ENCODE measurements at regions not wholly inside any gene's neighbourhood (a gene's known extent, or its start where the extent isn't known, plus 50 kb on each side); places are given as distances from the start of the nearest gene placed in this dataset.

DNA sequence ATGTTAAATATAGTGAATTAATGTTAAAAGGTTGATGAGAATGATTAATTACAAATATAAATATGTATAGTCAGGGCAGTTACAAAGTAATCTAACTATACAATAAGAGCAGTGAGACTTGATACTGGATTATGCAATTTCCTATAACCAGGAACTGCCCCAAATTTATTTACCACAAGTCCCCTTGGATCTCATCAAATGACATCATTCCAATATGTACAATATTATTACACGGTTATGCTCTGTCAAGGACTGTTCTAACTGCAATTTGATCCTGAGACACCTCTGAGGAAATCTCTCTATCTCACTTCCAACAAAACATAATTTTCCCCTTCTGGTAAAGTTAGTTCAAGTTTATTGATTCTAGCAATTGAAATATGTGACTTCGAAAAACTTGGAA is 917.6 kb downstream of the NCAM2 start:
- DNase-seq (ENCODE audit: low spot score): no peak
- H3K27ac Mint-ChIP-seq: no peak overlapping the region
- no peaks in the 10 kb centered on the region for H3K27me3 Mint-ChIP-seq (ENCODE audit: insufficient read depth)
- intact Hi-C loops (cut with micrococcal nuclease): no loop called here
- no peaks in the 10 kb centered on the region for H3K36me3 Mint-ChIP-seq (ENCODE audit: low read depth)
- no peaks in the 10 kb centered on the region for H3K4me1 Mint-ChIP-seq (ENCODE audit: low read depth)
- no peak overlapping the region for H3K4me3 Mint-ChIP-seq
- no peaks in the 10 kb centered on the region for H3K9me3 Mint-ChIP-seq

DNA sequence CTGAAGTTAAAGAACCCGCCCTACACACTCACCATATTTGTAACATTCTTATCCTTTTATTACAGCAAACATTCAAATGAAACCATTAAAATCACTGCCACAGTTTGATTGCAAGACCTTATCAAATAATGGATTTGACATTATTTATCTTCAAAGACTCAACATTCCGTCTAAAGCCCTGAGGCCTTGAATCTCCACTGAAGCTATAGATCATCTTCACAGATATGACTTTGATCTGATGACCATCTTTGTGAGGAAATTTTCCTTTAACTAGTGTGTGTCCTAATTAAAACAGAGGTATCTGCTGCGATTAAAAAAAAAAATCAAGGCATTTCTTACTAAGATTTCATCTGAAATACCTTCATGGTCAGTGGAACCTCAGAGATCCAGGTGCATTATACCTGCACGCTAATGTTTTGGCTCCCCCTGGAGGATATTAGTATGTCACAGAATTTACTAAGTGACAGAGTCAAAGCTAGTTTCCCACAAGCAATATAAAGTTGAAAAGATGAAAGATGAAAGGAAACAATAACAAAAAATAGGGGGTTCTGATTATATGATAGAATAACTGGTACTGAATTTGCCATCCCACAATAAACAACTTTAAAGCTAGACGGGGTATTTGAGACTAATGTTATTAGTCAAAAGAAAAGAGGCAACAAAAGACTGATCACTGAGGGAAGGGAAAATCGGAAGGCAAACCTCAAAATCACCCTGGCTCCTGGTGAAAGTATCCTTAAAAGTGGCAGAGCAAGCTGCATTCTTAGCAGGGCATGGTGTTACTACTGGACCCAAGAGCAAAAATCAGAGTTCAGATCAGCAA is 923.4 kb downstream of the NCAM2 start:
- Mint-ChIP-seq H3K27ac (no peak overlapping the region), H3K36me3 (ENCODE audit: low read depth) (no peaks in the 10 kb centered on the region), H3K27me3 (ENCODE audit: insufficient read depth) (no peaks in the 10 kb centered on the region), H3K4me1 (ENCODE audit: low read depth) (no peaks in the 10 kb centered on the region), H3K9me3 (no peaks in the 10 kb centered on the region), H3K4me3 (no peak overlapping the region)
- intact Hi-C loops (cut with micrococcal nuclease): loop anchor here (1.0 kb wide), 1 partner anchor 922 kb away; no protein-coding TSS in a partner anchor
- DNase-seq (ENCODE audit: low spot score): no peak

DNA sequence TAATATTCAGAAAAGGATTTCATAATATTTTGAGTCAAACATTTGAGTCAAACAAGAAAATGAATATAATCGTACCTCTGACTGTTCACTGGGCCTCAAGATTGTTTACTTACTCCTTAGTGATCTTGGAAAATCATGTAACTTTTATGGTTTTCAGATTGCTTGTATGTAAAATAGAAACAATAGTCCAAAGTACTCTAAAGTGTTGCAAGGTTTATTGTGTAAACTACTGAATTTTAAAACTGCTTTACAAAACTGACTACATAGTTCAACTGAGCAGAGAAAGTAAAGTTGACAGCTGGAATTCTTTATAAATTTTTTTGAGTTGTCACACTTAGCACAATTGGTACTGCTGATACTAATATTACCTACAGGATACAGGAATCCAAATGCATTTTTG is 931.0 kb downstream of the NCAM2 start:
- no peak overlapping the region for H3K4me3 Mint-ChIP-seq
- no peaks in the 10 kb centered on the region for H3K36me3 Mint-ChIP-seq (ENCODE audit: low read depth)
- no peaks in the 10 kb centered on the region for H3K9me3 Mint-ChIP-seq
- no peak for DNase-seq (ENCODE audit: low spot score)
- H3K4me1 Mint-ChIP-seq (ENCODE audit: low read depth): no peaks in the 10 kb centered on the region
- H3K27ac Mint-ChIP-seq: no peak overlapping the region
- intact Hi-C loops (cut with micrococcal nuclease): no loop called here
- H3K27me3 Mint-ChIP-seq (ENCODE audit: insufficient read depth): no peaks in the 10 kb centered on the region

DNA sequence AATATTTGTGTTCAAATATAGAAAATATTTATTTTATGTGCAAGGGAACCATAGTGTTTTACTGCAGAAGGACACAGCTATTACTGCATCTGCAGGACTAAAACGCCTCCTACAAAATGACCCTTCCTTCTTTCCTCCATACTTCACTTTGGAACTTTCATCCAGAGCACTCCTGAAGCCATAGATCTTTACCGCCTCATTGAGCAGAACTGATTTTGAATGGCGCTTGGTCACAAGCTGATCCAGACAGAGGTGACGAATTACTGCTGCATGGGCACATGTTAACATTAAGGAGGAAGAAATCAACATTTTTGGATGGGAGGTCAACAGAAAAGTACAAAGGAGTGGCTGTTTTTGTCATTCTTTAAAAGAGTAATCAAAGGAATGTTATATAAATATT is 931.6 kb downstream of the NCAM2 start:
- intact Hi-C loops (cut with micrococcal nuclease): no loop called here
- Mint-ChIP-seq H3K4me3 (no peak overlapping the region), H3K27me3 (ENCODE audit: insufficient read depth) (no peaks in the 10 kb centered on the region), H3K4me1 (ENCODE audit: low read depth) (no peaks in the 10 kb centered on the region), H3K36me3 (ENCODE audit: low read depth) (no peaks in the 10 kb centered on the region), H3K9me3 (no peaks in the 10 kb centered on the region), H3K27ac (no peak overlapping the region)
- DNase-seq (ENCODE audit: low spot score): no peak

DNA sequence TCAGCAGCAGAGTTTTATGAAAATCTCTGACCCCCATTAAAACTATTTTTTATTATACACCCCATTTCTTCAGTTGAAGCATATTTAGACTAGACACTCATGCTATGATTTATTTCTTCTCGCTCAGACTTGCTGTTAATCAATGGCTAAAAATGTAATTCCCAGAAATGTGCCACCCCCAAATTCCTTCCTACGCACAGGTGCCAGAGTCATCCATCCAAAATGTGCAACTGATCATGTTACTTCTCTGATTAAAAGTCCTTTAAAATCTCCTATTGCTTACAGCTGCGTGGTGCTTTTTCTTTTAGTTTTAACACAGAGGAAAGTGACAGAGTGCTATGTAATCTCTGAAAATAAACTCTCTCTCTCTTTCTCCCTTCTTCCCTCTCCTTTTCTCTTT is 954.4 kb downstream of the NCAM2 start:
- H3K27ac Mint-ChIP-seq: no peak overlapping the region
- no peak overlapping the region for H3K4me3 Mint-ChIP-seq
- H3K4me1 Mint-ChIP-seq (ENCODE audit: low read depth): no peaks in the 10 kb centered on the region
- intact Hi-C loops (cut with micrococcal nuclease): no loop called here
- H3K36me3 Mint-ChIP-seq (ENCODE audit: low read depth): no peaks in the 10 kb centered on the region
- H3K27me3 Mint-ChIP-seq (ENCODE audit: insufficient read depth): no peaks in the 10 kb centered on the region
- no peak for DNase-seq (ENCODE audit: low spot score)
- peaks cover 4% of the 10 kb centered on the region for H3K9me3 Mint-ChIP-seq

DNA sequence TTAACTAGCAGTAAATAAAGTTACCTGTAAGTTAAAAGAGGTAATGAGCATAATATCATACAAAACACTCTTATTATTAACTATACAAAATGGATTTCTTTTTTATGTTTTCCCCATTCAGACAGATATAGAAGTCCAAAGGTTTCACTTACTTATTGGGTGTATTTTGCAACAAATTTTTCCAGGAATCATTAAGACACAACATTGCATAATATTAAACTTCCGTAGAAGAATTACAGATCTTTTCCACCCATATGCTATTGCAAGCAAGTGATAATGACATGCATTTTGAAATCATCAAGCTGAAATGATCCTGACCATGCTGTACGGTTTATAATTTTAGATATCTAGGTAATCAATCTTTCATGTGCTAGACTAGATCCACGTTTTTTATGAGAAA is 957.0 kb downstream of the NCAM2 start:
- peaks cover 2% of the 10 kb centered on the region for H3K9me3 Mint-ChIP-seq
- H3K27me3 Mint-ChIP-seq (ENCODE audit: insufficient read depth): no peaks in the 10 kb centered on the region

DNA sequence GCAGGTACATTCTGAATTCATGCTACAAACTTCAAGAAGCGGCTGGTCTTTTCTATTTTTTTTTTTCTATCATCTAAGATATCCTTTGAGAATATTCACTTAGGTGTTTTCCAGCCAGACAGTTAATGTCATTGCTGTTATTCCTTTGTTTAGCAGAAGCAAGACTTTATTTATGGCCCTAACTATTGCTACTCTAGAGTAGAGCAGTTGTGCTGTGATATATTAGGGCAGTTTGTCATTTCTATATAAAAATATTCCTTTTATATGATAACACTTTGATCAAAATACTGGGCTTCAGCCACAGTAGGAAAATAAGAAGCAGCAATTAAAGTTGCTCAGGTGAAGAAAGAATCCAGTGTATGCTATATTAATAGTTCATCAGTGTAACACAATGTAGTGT is 959.3 kb downstream of the NCAM2 start:
- Mint-ChIP-seq H3K27me3 (ENCODE audit: insufficient read depth) (no peaks in the 10 kb centered on the region), H3K27ac (no peak overlapping the region), H3K4me1 (ENCODE audit: low read depth) (no peaks in the 10 kb centered on the region), H3K36me3 (ENCODE audit: low read depth) (no peaks in the 10 kb centered on the region), H3K4me3 (no peak overlapping the region), H3K9me3 (peaks cover 6% of the 10 kb centered on the region)
- no peak for DNase-seq (ENCODE audit: low spot score)
- intact Hi-C loops (cut with micrococcal nuclease): no loop called here

More for the DNA sequence above, 957.0 kb downstream of the NCAM2 start:
- intact Hi-C loops (cut with micrococcal nuclease): no loop called here
- no peak for DNase-seq (ENCODE audit: low spot score)
- Mint-ChIP-seq H3K4me3 (no peak overlapping the region), H3K36me3 (ENCODE audit: low read depth) (no peaks in the 10 kb centered on the region), H3K27ac (no peak overlapping the region), H3K4me1 (ENCODE audit: low read depth) (no peaks in the 10 kb centered on the region)

DNA sequence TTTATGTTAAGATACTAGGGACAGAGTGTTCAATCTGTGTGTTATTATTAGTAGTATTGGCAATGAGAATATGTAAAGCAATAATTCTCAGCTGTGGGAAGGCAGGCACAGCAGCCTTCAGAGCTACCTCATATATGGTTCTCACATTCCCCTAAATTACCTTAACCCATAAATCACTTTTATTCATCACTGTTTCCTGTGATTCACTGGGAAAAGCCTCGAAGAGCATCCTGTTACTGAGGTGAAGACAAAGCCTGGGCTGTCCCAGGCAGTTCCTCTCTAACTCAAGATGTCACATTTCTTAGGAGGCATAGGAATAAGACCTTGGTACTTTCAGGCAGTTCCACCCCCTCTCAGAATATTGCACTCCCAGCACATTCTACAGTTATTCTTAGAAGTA is 965.7 kb downstream of the NCAM2 start:
- no peaks in the 10 kb centered on the region for H3K27me3 Mint-ChIP-seq (ENCODE audit: insufficient read depth)
- intact Hi-C loops (cut with micrococcal nuclease): no loop called here
- H3K4me3 Mint-ChIP-seq: no peak overlapping the region
- H3K27ac Mint-ChIP-seq: no peak overlapping the region
- DNase-seq (ENCODE audit: low spot score): no peak
- no peaks in the 10 kb centered on the region for H3K36me3 Mint-ChIP-seq (ENCODE audit: low read depth)
- peaks cover 13% of the 10 kb centered on the region for H3K9me3 Mint-ChIP-seq
- H3K4me1 Mint-ChIP-seq (ENCODE audit: low read depth): no peaks in the 10 kb centered on the region

DNA sequence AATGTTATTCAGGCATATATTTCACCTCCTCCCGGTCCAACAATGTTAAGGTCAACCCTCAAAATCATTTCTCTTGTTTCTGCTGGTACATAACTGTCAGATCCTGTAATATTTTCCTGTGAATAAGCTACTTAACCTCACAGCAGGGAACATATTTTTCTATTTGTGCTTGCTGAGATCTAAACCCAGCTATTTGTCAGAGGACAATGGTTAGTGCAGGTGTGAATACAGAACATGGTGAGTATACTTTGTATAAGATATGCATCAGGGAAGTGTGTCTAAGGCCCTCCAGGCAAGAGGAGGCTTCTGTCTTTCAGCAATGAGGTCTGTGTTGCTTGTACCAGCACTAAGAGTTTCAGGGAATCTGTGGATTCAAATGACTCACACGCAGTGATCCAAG is 970.6 kb downstream of the NCAM2 start:
- Mint-ChIP-seq H3K9me3 (peaks cover 5% of the 10 kb centered on the region), H3K27me3 (ENCODE audit: insufficient read depth) (no peaks in the 10 kb centered on the region), H3K4me3 (no peak overlapping the region), H3K4me1 (ENCODE audit: low read depth) (no peaks in the 10 kb centered on the region), H3K27ac (no peak overlapping the region), H3K36me3 (ENCODE audit: low read depth) (no peaks in the 10 kb centered on the region)
- intact Hi-C loops (cut with micrococcal nuclease): no loop called here
- no peak for DNase-seq (ENCODE audit: low spot score)

DNA sequence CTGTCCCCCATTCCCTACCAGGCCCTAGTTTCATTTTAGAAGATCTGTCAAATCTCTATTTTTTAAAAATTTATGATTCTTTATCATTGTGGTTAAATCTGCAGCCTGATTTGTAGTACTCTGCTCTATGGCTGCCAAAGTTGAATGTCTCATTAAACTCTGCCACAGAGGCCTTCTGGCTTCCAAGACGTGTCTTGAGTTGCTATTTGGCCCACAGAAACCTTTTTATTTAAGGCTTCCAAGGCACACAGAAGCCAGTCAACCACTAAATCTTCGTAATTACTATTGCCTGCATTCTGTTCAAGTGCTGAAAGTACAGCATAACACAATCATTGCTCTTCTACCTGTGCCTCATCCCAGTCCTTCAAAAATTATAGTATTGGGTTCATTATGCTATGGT is 971.0 kb downstream of the NCAM2 start:
- Mint-ChIP-seq H3K4me3 (no peak overlapping the region), H3K27me3 (ENCODE audit: insufficient read depth) (no peaks in the 10 kb centered on the region), H3K9me3 (peaks cover 3% of the 10 kb centered on the region), H3K36me3 (ENCODE audit: low read depth) (no peaks in the 10 kb centered on the region), H3K27ac (no peak overlapping the region), H3K4me1 (ENCODE audit: low read depth) (no peaks in the 10 kb centered on the region)
- intact Hi-C loops (cut with micrococcal nuclease): no loop called here
- DNase-seq (ENCODE audit: low spot score): no peak

DNA sequence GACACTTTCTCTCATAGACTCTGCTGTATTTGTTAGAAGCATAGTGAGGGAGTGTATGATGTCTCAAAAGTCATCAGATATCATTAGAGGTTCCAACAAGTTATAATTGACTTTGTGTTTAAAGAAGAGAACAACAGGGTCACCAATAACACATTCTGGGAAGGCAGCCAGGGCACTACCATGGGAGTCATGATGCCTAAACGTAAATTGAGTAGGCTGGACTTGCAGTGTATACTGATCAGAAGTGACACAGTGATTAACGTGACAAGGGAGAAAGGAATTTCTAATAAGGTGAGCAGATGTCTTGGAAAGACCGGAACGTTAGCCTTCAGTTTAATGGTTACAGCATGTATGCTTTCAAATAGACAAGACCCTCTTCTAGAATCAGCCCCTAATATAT is 973.2 kb downstream of the NCAM2 start:
- Mint-ChIP-seq H3K27ac (no peak overlapping the region), H3K27me3 (ENCODE audit: insufficient read depth) (no peaks in the 10 kb centered on the region), H3K4me3 (no peak overlapping the region), H3K9me3 (no peaks in the 10 kb centered on the region), H3K4me1 (ENCODE audit: low read depth) (no peaks in the 10 kb centered on the region), H3K36me3 (ENCODE audit: low read depth) (no peaks in the 10 kb centered on the region)
- no peak for DNase-seq (ENCODE audit: low spot score)
- intact Hi-C loops (cut with micrococcal nuclease): no loop called here

DNA sequence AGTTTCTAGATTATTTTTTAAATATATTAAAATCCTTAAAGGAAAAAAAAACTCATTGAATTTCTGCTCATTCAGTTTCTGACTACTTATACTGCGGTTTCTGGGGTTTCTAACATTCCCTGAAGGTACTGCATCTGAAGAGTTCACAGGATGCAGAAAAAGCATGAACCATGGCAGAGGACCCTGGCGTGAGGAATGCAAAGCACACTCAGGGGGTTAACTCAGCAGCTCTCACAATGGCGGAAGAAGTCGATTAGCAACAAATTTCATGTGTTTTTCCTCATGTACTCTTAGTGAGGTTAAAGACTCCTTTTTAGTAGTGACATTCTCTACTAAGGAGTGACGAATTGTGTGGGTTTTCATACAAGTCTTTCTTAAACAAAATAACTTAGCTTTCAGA is 975.6 kb downstream of the NCAM2 start:
- Mint-ChIP-seq H3K9me3 (no peaks in the 10 kb centered on the region), H3K27me3 (ENCODE audit: insufficient read depth) (no peaks in the 10 kb centered on the region), H3K27ac (no peak overlapping the region), H3K4me1 (ENCODE audit: low read depth) (no peaks in the 10 kb centered on the region), H3K4me3 (no peak overlapping the region), H3K36me3 (ENCODE audit: low read depth) (no peaks in the 10 kb centered on the region)
- no peak for DNase-seq (ENCODE audit: low spot score)
- intact Hi-C loops (cut with micrococcal nuclease): no loop called here

DNA sequence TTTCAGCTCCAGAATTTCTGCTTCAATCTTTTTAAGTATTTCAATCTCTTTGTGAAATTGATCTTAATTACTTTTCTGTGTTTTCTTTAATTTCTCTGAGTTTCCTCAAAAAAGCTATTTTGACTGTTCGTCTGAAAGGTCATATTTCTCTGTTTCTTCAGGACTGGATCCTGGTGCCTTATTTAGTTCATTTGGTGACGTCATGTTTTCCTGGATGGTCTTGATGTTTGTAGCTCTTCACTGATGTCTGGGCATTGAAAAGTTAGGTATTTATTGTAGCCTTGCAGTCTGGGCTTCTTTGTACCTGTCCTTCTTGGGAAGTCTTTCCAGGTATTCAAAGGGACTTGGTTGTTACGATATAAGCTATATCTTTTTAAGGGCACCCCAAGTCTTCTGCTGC is 998.7 kb downstream of the NCAM2 start:
- H3K4me1 Mint-ChIP-seq (ENCODE audit: low read depth): no peaks in the 10 kb centered on the region
- no peak overlapping the region for H3K27ac Mint-ChIP-seq
- intact Hi-C loops (cut with micrococcal nuclease): no loop called here
- no peak overlapping the region for H3K4me3 Mint-ChIP-seq
- no peak for DNase-seq (ENCODE audit: low spot score)
- peaks cover 8% of the 10 kb centered on the region for H3K9me3 Mint-ChIP-seq
- no peaks in the 10 kb centered on the region for H3K27me3 Mint-ChIP-seq (ENCODE audit: insufficient read depth)
- H3K36me3 Mint-ChIP-seq (ENCODE audit: low read depth): no peaks in the 10 kb centered on the region

All from activated T-helper 1 cell treated with anti-CD3 and anti-CD28 coated beads, Interleukin-12 subunit alpha, Interleukin-12 subunit beta, Interleukin-2, Interleukin-4 antibody, amounts not matched to agents 30 ng/mL and 10 ng/mL and 1 ng/mL, durations not matched to agents 14 hours and 24 hours and 36 hours (primary cell).